ENCODE measurements at regions not wholly inside any gene's neighbourhood (a gene's known extent, or its start where the extent isn't known, plus 50 kb on each side); places are given as distances from the start of the nearest gene placed in this dataset.

DNA sequence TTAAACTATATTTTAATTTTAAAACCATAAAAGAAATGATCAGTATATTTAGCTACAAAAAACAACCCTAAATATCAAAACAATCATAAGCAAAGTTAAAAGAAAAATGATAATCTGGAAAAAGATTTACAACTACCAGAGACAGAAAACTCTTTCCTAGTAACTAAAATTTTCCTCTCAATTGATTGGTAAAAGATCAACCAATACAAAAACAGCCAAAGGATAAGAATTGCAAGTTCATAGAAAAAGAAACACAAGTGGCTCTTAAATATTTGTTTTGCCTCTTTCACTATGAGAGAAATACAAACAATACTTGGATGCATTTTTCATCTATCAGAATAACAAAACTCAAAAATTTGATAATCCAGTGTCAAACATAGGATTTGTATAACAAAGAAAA lies 101.8 kb upstream of the ZC3H15 start:
- TF ChIP-seq USF1 (CRISPR knock-in tag; IDR thresholded peaks at IDR 0.05) (no peak), EMX1 (CRISPR knock-in tag; IDR thresholded peaks at IDR 0.05) (no peak), TEAD4 (CRISPR knock-in tag; IDR thresholded peaks at IDR 0.05) (no peak), SMAD3 (CRISPR knock-in tag; IDR thresholded peaks at IDR 0.05; ENCODE audit: borderline replicate concordance) (no peak), CTCF (IDR thresholded peaks at IDR 0.05) (no peak), CBFB (CRISPR knock-in tag; IDR thresholded peaks at IDR 0.05; ENCODE audit: low read depth) (no peak), NFE2L1 (CRISPR knock-in tag; IDR thresholded peaks at IDR 0.05) (no peak), TCF7 (CRISPR knock-in tag; IDR thresholded peaks at IDR 0.05; ENCODE audit: low read depth) (no peak), TEAD1 (CRISPR knock-in tag; IDR thresholded peaks at IDR 0.05) (no peak), IRF2 (CRISPR knock-in tag; IDR thresholded peaks at IDR 0.05; ENCODE audit: borderline replicate concordance, low read depth) (no peak), USF2 (CRISPR knock-in tag; IDR thresholded peaks at IDR 0.05) (no peak)
- TF ChIP-seq, protein P1, sequence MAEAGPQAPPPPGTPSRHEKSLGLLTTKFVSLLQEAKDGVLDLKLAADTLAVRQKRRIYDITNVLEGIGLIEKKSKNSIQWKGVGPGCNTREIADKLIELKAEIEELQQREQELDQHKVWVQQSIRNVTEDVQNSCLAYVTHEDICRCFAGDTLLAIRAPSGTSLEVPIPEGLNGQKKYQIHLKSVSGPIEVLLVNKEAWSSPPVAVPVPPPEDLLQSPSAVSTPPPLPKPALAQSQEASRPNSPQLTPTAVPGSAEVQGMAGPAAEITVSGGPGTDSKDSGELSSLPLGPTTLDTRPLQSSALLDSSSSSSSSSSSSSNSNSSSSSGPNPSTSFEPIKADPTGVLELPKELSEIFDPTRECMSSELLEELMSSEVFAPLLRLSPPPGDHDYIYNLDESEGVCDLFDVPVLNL (CRISPR knock-in tag; IDR thresholded peaks at IDR 0.05; ENCODE audit: borderline replicate concordance, low read depth): no peak
- TF ChIP-seq, protein P2, sequence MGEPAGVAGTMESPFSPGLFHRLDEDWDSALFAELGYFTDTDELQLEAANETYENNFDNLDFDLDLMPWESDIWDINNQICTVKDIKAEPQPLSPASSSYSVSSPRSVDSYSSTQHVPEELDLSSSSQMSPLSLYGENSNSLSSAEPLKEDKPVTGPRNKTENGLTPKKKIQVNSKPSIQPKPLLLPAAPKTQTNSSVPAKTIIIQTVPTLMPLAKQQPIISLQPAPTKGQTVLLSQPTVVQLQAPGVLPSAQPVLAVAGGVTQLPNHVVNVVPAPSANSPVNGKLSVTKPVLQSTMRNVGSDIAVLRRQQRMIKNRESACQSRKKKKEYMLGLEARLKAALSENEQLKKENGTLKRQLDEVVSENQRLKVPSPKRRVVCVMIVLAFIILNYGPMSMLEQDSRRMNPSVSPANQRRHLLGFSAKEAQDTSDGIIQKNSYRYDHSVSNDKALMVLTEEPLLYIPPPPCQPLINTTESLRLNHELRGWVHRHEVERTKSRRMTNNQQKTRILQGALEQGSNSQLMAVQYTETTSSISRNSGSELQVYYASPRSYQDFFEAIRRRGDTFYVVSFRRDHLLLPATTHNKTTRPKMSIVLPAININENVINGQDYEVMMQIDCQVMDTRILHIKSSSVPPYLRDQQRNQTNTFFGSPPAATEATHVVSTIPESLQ (CRISPR knock-in tag; IDR thresholded peaks at IDR 0.05): no peak
- TF ChIP-seq, protein P3, sequence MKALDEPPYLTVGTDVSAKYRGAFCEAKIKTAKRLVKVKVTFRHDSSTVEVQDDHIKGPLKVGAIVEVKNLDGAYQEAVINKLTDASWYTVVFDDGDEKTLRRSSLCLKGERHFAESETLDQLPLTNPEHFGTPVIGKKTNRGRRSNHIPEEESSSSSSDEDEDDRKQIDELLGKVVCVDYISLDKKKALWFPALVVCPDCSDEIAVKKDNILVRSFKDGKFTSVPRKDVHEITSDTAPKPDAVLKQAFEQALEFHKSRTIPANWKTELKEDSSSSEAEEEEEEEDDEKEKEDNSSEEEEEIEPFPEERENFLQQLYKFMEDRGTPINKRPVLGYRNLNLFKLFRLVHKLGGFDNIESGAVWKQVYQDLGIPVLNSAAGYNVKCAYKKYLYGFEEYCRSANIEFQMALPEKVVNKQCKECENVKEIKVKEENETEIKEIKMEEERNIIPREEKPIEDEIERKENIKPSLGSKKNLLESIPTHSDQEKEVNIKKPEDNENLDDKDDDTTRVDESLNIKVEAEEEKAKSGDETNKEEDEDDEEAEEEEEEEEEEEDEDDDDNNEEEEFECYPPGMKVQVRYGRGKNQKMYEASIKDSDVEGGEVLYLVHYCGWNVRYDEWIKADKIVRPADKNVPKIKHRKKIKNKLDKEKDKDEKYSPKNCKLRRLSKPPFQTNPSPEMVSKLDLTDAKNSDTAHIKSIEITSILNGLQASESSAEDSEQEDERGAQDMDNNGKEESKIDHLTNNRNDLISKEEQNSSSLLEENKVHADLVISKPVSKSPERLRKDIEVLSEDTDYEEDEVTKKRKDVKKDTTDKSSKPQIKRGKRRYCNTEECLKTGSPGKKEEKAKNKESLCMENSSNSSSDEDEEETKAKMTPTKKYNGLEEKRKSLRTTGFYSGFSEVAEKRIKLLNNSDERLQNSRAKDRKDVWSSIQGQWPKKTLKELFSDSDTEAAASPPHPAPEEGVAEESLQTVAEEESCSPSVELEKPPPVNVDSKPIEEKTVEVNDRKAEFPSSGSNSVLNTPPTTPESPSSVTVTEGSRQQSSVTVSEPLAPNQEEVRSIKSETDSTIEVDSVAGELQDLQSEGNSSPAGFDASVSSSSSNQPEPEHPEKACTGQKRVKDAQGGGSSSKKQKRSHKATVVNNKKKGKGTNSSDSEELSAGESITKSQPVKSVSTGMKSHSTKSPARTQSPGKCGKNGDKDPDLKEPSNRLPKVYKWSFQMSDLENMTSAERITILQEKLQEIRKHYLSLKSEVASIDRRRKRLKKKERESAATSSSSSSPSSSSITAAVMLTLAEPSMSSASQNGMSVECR (CRISPR knock-in tag; IDR thresholded peaks at IDR 0.05; ENCODE audit: borderline replicate concordance): no peak

Data from WTC11 (cell line).